Astrocyte of the cerebellum (primary cell): ENCODE measurements at regions not wholly inside any gene's neighbourhood (a gene's known extent, or its start where the extent isn't known, plus 50 kb on each side); places are given as distances from the start of the nearest gene placed in this dataset.
A peak's percentile ranks its signal among the peaks of the same experiment; 100 is the strongest.

ENCODE experiments used
- DNase-seq: peaks from one replicate; pipeline ENCODE4 v3.0.0-alpha.2; 2011; ENCODE audit warnings: low read depth
- H3K4me3 ChIP-seq: 2 replicates; pipeline ENCODE4 v1.5.1; 2011; ENCODE audit warnings: mild to moderate bottlenecking, low read depth, low read length, moderate library complexity
- in situ Hi-C: cut with HindIII; loops from 2 replicates; pipeline ENCODE4 v1.10.0; 2017; ENCODE audit warnings: low sequenced_read_pairs
- TF ChIP-seq, protein P1 (sequence below): IDR thresholded peaks from 2 replicates; pipeline ENCODE4 v1.5.1; 2012; ENCODE audit warnings: low read length, low read depth, moderate library complexity, mild to moderate bottlenecking; ENCODE audit errors: missing control alignments

GRCh38 chr2:5590886-5591285 lies 101.3 kb upstream of the SOX11 start:
- H3K4me3 ChIP-seq = no peak overlapping the region
- in situ Hi-C loops = no loop called here
- TF ChIP-seq, protein P1, sequence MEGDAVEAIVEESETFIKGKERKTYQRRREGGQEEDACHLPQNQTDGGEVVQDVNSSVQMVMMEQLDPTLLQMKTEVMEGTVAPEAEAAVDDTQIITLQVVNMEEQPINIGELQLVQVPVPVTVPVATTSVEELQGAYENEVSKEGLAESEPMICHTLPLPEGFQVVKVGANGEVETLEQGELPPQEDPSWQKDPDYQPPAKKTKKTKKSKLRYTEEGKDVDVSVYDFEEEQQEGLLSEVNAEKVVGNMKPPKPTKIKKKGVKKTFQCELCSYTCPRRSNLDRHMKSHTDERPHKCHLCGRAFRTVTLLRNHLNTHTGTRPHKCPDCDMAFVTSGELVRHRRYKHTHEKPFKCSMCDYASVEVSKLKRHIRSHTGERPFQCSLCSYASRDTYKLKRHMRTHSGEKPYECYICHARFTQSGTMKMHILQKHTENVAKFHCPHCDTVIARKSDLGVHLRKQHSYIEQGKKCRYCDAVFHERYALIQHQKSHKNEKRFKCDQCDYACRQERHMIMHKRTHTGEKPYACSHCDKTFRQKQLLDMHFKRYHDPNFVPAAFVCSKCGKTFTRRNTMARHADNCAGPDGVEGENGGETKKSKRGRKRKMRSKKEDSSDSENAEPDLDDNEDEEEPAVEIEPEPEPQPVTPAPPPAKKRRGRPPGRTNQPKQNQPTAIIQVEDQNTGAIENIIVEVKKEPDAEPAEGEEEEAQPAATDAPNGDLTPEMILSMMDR = no peak
- DNase-seq = no peak

- TF ChIP-seq, protein P1 = no peak
- H3K4me3 ChIP-seq = no peak overlapping the region
- in situ Hi-C loops = no loop called here
- peak; percentile 22 for DNase-seq
These were observed 99.3 kb upstream of the SOX11 start for GRCh38 chr2:5592916-5593315.

GRCh38 chr2:5594249-5594695 lies 97.9 kb upstream of the SOX11 start:
- DNase-seq = no peak
- in situ Hi-C loops = no loop called here
- TF ChIP-seq, protein P1 = no peak
- H3K4me3 ChIP-seq = no peak overlapping the region

GRCh38 chr2:5596868-5597267 lies 95.3 kb upstream of the SOX11 start:
- TF ChIP-seq, protein P1 = no peak
- H3K4me3 ChIP-seq = no peak overlapping the region
- DNase-seq = no peak
- in situ Hi-C loops = no loop called here

DNA sequence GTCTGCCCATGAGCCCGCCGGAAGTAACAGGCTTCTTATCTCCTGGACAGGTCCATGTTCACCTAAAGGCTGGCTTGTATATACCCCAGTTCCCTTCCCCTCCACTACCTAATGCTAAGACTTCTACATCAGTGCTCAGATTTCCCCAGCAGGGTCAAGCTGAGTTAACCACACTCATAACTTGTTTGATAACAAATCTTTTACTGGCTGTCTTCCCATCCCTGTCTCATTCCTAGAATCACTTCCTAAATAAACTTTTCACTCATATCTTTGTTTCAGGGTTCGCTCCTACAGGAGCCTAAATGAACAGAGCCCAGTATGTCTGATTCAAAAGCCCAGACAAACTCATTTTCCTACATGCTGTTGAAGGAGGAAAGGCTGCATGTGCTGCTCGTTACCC lies 94.0 kb upstream of the SOX11 start:
- H3K4me3 ChIP-seq = no peak overlapping the region
- in situ Hi-C loops = no loop called here
- DNase-seq = no peak
- TF ChIP-seq, protein P1 = no peak

DNA sequence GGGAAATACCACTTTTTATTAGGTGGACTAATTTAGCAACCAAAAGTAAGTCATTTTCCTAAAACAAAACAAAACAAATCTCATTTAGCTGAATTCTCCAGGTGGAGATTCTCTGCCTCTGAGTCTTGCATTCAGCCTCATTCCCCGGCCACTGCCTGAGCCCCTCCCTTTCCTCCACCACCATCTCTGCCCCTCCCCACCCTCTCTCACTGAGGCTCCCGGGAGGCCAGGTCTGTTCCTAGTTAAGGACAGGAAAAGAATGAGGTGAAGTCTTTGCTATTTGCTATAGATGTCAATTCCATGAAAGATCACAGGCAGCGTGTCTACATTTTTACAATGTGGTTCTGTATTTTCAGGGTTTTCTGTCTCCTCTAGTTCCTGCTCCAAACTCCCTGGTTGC lies 83.0 kb upstream of the SOX11 start:
- in situ Hi-C loops = no loop called here
- H3K4me3 ChIP-seq = no peak overlapping the region
- TF ChIP-seq, protein P1 = no peak
- DNase-seq = no peak

GRCh38 chr2:5612666-5613065 lies 79.5 kb upstream of the SOX11 start:
- TF ChIP-seq, protein P1 = no peak
- H3K4me3 ChIP-seq = no peak overlapping the region
- DNase-seq = no peak
- in situ Hi-C loops = no loop called here
